ENCODE measurements at regions not wholly inside any gene's neighbourhood (a gene's known extent, or its start where the extent isn't known, plus 50 kb on each side); places are given as distances from the start of the nearest gene placed in this dataset.

GRCh38 chr13:31461923-31462322 lies 262.1 kb downstream of the B3GLCT start:
- TF ChIP-seq EP300 (IDR thresholded peaks at IDR 0.05; ENCODE audit: borderline replicate concordance in 1 of 2, low read depth in 2 of 2, low read length in 2 of 2) (no peak), E2F6 (IDR thresholded peaks at IDR 0.05) (no peak), TCF12 (IDR thresholded peaks at IDR 0.05; ENCODE audit: low read depth, low read length) (no peak), SP1 (IDR thresholded peaks at IDR 0.05; ENCODE audit: low read depth, low read length) (no peak), BRCA1 (IDR thresholded peaks at IDR 0.05; ENCODE audit: low read depth, low read length) (no peak), SUZ12 (IDR thresholded peaks at IDR 0.05; ENCODE audit: low read length) (no peak), SIRT6 (IDR thresholded peaks at IDR 0.05; ENCODE audit: low read length) (no peak)
